Muscle layer of colon (tissue), 2 donors: ENCODE measurements at regions not wholly inside any gene's neighbourhood (a gene's known extent, or its start where the extent isn't known, plus 50 kb on each side); places are given as distances from the start of the nearest gene placed in this dataset.
A peak's percentile ranks its signal among the peaks of the same experiment; 100 is the strongest.
"Not testable (repeated sequence)": the region's sequence is repeated elsewhere in the genome, so short reads cannot be mapped to it uniquely, and the experiment has no call there.

Source experiments
- H3K27ac ChIP-seq: one replicate; pipeline ENCODE4 v1.7.0; 2013; ENCODE audit warnings: low read depth, mild to moderate bottlenecking, low read length, moderate library complexity
- H3K27me3 ChIP-seq, 2 donors: one replicate each; pipeline ENCODE4 v1.7.0; 2013; ENCODE audit warnings: low read length in 2 of 2, mild to moderate bottlenecking in 2 of 2; ENCODE audit not compliant: insufficient read depth in 2 of 2, control insufficient read depth in 1 of 2
- H3K36me3 ChIP-seq: one replicate; pipeline ENCODE4 v1.7.0; 2013; ENCODE audit warnings: mild to moderate bottlenecking, low read length; ENCODE audit not compliant: insufficient read depth
- H3K4me1 ChIP-seq: one replicate; pipeline ENCODE4 v1.7.0; 2013; ENCODE audit warnings: mild to moderate bottlenecking, low read length; ENCODE audit not compliant: insufficient read depth
- H3K4me3 ChIP-seq, 2 donors: one replicate each; pipeline ENCODE4 v1.7.0; 2013; ENCODE audit warnings: low read length in 2 of 2, low read depth in 1 of 2, mild to moderate bottlenecking in 1 of 2, moderate library complexity in 1 of 2
- H3K9ac ChIP-seq: one replicate; pipeline ENCODE4 v1.7.0; 2013; ENCODE audit warnings: low read length
- H3K9me3 ChIP-seq: one replicate; pipeline ENCODE4 v1.7.0; 2013; ENCODE audit warnings: mild to moderate bottlenecking, low read length
- donor health status: abdominal sarcoma.
- donor health status: Adenocarcinoma of cecum.

GRCh38 chr7:32206488-32206887 is 136.3 kb upstream of the PDE1C start:
- H3K4me1 ChIP-seq = no peaks in the 10 kb centered on the region
- H3K9ac ChIP-seq = no peak overlapping the region

DNA sequence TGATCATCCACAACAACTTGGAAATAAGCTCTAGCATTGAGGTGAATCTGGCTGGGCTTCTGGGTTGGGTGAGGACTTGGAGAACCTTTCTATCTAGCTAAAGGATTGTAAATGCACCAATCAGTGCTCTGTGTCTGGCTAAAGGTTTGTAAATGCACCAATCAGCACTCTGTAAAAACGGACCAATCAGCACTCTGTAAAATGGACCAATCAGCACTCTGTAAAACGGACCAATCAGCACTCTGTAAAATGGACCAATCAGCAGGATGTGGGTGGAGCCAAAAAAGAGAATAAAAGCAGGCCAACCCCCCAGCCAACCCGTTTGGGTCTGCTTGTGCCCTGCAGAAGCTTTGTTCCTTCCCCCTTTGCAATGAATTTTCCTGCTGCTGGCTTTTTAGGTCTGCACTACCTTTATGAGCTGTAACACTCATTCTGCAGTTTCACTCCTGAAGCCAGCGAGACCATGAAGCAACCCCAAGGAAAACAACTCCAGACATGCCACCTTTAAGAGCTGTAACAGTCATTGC is 135.2 kb upstream of the PDE1C start:
- H3K27ac ChIP-seq, H3K36me3 ChIP-seq, H3K4me3 ChIP-seq, H3K4me1 ChIP-seq, H3K9ac ChIP-seq, H3K9me3 ChIP-seq, H3K27me3 ChIP-seq: not testable (repeated sequence)

More at GRCh38 chr7:32206488-32206887, 136.3 kb upstream of the PDE1C start:
- no peaks in the 10 kb centered on the region for H3K9me3 ChIP-seq
- no peaks in the 10 kb centered on the region for H3K36me3 ChIP-seq
- no peak overlapping the region for H3K27ac ChIP-seq
- H3K4me3 ChIP-seq = no peak overlapping the region
- H3K27me3 ChIP-seq = no peaks in the 10 kb centered on the region

DNA sequence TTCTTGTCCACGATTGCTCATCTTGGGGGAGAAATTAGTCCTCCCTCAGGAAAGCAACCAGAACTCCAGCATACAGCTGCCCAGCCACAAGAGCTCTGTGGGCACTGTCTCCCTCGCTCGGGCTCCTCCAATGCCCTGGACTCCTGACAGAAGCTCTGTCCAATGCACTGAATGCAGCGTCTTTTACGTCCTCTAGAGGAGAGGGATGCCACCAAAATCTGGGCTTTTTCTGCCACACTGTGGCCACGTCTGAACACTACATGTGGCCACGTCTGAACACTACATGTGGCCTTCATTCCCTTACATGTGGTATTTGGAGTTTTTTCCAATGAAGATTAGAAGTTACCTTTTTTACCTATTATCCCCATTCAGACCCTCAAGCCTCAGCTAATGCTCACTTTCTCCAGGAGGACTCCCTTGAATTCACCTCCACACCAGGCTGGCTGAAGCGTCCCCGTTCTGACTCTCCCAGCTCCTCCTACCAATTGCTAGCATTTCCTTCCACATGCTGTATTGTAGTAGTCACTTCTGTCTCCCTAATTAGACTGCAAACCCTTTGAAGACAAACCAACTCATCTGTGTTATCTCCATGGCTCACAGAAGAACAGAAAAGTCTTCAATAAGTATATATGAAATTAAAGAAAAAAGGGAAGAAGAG is 134.3 kb upstream of the PDE1C start:
- no peak overlapping the region for H3K9ac ChIP-seq

DNA sequence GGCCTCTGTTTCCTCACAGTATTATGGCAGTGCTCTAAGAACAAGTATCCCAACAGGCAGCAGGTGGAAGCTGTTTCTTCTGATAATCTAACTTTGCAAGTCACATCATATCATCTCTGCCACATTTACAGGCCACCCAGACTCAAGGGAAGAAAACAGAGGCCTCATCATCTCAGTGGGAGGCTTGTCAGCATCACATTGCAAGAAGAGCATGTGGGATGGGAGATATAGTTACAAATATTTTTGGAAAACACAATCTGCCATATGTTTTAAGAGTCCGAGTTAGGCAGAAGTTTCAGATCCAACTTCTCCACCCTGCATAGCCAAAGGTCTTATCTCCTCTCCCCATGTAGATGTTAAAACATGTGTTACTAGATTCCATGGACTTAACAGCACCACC is 130.4 kb upstream of the PDE1C start:
- H3K4me1 ChIP-seq = no peaks in the 10 kb centered on the region
- no peaks in the 10 kb centered on the region for H3K36me3 ChIP-seq
- H3K4me3 ChIP-seq = no peak overlapping the region
- H3K27me3 ChIP-seq = no peaks in the 10 kb centered on the region
- H3K9me3 ChIP-seq = no peaks in the 10 kb centered on the region
- no peak overlapping the region for H3K9ac ChIP-seq
- H3K27ac ChIP-seq = no peak overlapping the region

More for the DNA sequence above, 134.3 kb upstream of the PDE1C start:
- Histone ChIP-seq H3K36me3 (no peaks in the 10 kb centered on the region), H3K4me3 (peak overlapping the region in 1 of 2 donors; percentile 29), H3K9me3 (no peaks in the 10 kb centered on the region), H3K27ac (no peak overlapping the region), H3K27me3 (no peaks in the 10 kb centered on the region), H3K4me1 (no peaks in the 10 kb centered on the region)

GRCh38 chr7:32194537-32194936 is 124.3 kb upstream of the PDE1C start:
- H3K9ac ChIP-seq = no peak overlapping the region
- no peak overlapping the region for H3K27ac ChIP-seq
- H3K36me3 ChIP-seq = no peaks in the 10 kb centered on the region
- no peak overlapping the region for H3K4me3 ChIP-seq
- no peaks in the 10 kb centered on the region for H3K4me1 ChIP-seq
- no peaks in the 10 kb centered on the region for H3K9me3 ChIP-seq
- no peaks in the 10 kb centered on the region for H3K27me3 ChIP-seq

DNA sequence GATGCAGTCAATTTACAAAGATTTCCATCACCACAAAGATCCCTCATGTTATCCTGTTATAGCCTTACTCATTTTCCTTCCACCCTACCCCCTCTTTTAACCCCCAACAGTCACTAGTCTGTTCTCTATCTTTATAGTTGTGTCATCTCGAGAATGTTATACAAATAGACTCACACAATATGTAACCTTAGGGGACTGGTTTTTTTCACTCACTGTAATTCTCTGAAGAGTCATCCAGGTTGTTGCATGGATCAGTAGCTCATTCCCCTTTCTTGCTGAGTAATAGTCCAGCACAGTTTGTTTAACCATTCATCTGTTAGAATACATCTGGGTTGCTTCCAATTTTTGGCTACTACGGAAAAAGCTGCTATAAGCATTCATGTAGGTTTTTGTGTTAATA is 121.1 kb upstream of the PDE1C start:
- Histone ChIP-seq H3K9ac (no peak overlapping the region), H3K27me3 (no peaks in the 10 kb centered on the region), H3K27ac (no peak overlapping the region), H3K4me1 (no peaks in the 10 kb centered on the region), H3K9me3 (no peaks in the 10 kb centered on the region), H3K36me3 (no peaks in the 10 kb centered on the region), H3K4me3 (no peak overlapping the region)

GRCh38 chr7:32179567-32179966 is 109.4 kb upstream of the PDE1C start:
- H3K9me3 ChIP-seq = no peaks in the 10 kb centered on the region

GRCh38 chr7:32178677-32179366 is 108.6 kb upstream of the PDE1C start:
- no peak overlapping the region for H3K9ac ChIP-seq
- no peaks in the 10 kb centered on the region for H3K9me3 ChIP-seq
- H3K27ac ChIP-seq = no peak overlapping the region
- H3K4me3 ChIP-seq = no peak overlapping the region
- H3K4me1 ChIP-seq = no peaks in the 10 kb centered on the region
- no peaks in the 10 kb centered on the region for H3K27me3 ChIP-seq
- no peaks in the 10 kb centered on the region for H3K36me3 ChIP-seq

More at GRCh38 chr7:32179567-32179966, 109.4 kb upstream of the PDE1C start:
- Histone ChIP-seq H3K4me1 (no peaks in the 10 kb centered on the region), H3K36me3 (no peaks in the 10 kb centered on the region), H3K9ac (no peak overlapping the region), H3K4me3 (no peak overlapping the region), H3K27ac (no peak overlapping the region), H3K27me3 (no peaks in the 10 kb centered on the region)

DNA sequence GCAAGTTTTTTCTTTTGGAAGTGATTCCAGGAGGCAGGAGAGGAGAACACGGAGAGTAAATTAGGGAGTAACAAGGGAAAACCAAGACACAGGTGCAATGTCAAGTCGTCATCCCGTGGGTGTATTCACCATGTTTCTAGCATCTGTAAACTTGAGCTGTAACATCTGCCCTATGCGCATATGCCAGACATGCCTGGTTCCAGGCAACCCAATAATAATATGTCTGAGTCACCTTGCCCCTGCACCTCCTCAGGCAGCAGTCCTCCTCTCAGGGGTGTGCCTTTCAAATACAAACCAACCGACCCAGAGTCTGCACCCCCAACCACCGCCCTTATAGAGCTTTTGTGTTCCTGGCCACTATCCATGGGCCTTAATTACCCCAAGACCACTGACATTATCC is 107.0 kb upstream of the PDE1C start:
- no peaks in the 10 kb centered on the region for H3K27me3 ChIP-seq
- no peaks in the 10 kb centered on the region for H3K4me1 ChIP-seq
- H3K4me3 ChIP-seq = no peak overlapping the region
- no peak overlapping the region for H3K9ac ChIP-seq
- no peaks in the 10 kb centered on the region for H3K36me3 ChIP-seq
- no peak overlapping the region for H3K27ac ChIP-seq
- H3K9me3 ChIP-seq = no peaks in the 10 kb centered on the region

DNA sequence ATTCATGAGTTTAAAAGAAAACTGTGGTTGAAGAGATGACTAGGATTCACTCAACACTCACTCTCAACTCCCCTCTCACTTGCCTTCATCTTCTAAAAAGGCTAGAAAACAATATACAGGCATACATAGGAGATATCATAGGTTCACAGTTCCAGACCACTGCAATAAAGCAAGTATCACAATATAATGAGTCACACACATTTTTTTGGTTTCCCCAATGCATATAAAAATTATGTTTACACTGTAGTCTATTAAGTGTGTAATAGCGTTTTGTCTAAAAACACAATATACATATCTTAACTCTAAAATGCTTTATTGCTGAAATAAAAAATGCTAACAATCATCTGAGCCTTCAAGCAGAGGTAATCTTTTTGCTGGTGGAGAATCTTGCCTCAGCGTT is 104.9 kb upstream of the PDE1C start:
- no peaks in the 10 kb centered on the region for H3K4me1 ChIP-seq
- H3K27me3 ChIP-seq = no peaks in the 10 kb centered on the region
- no peaks in the 10 kb centered on the region for H3K36me3 ChIP-seq
- no peaks in the 10 kb centered on the region for H3K9me3 ChIP-seq
- no peak overlapping the region for H3K27ac ChIP-seq
- H3K9ac ChIP-seq = no peak overlapping the region
- H3K4me3 ChIP-seq = no peak overlapping the region

GRCh38 chr7:32171248-32171647 is 101.0 kb upstream of the PDE1C start:
- no peaks in the 10 kb centered on the region for H3K9me3 ChIP-seq
- H3K27me3 ChIP-seq = no peaks in the 10 kb centered on the region
- no peak overlapping the region for H3K4me3 ChIP-seq
- no peaks in the 10 kb centered on the region for H3K36me3 ChIP-seq
- no peak overlapping the region for H3K9ac ChIP-seq
- H3K4me1 ChIP-seq = no peaks in the 10 kb centered on the region
- H3K27ac ChIP-seq = no peak overlapping the region

DNA sequence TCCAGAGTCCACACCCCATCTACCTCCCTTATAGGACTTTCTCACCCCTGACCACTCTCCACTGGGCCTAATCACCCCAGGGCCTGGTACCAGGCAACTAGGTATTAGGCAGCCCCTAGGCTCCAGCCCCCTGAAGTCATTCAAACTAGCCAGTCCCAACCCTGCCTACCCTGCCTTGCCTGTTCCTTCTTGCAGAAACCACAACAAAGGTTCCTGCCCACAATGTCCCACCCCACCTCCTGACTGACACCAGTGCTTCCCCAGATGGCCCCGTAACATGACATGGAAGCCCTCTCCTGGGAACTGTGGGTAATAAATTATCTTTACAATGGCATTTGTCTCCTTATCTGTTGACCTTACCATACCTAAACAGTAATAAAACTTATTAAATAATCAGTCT is 100.6 kb upstream of the PDE1C start:
- Histone ChIP-seq H3K4me1 (no peaks in the 10 kb centered on the region), H3K27me3 (no peaks in the 10 kb centered on the region), H3K4me3 (no peak overlapping the region), H3K36me3 (no peaks in the 10 kb centered on the region), H3K9me3 (no peaks in the 10 kb centered on the region), H3K27ac (no peak overlapping the region), H3K9ac (no peak overlapping the region)
